Trophoblast cell (in vitro differentiated cells and primary cell): ENCODE measurements at regions not wholly inside any gene's neighbourhood (a gene's known extent, or its start where the extent isn't known, plus 50 kb on each side); places are given as distances from the start of the nearest gene placed in this dataset.

Experiments used
- DNase-seq, 2 donors: peaks; one replicate each; pipeline ENCODE4 v3.0.0-alpha.2; 2016
- H2AFZ ChIP-seq: 2 replicates; pipeline ENCODE4 v1.6.1; 2013; ENCODE audit warnings: low read length, moderate library complexity, mild to moderate bottlenecking; ENCODE audit not compliant: insufficient read depth, poor library complexity
- H2AK5ac ChIP-seq: 2 replicates; pipeline ENCODE4 v1.6.1; 2013; ENCODE audit warnings: mild to moderate bottlenecking, low read length
- H2BK120ac ChIP-seq: 2 replicates; pipeline ENCODE4 v1.6.1; 2013; ENCODE audit warnings: low read length, mild to moderate bottlenecking, moderate library complexity; ENCODE audit not compliant: insufficient read depth, poor library complexity
- H2BK12ac ChIP-seq: 2 replicates; pipeline ENCODE4 v1.6.1; 2013; ENCODE audit warnings: mild to moderate bottlenecking, low read length, moderate library complexity
- H2BK5ac ChIP-seq: 2 replicates; pipeline ENCODE4 v1.6.1; 2013; ENCODE audit warnings: low read length, low read depth, moderate library complexity, mild to moderate bottlenecking; ENCODE audit not compliant: poor library complexity
- H3K14ac ChIP-seq: 2 replicates; pipeline ENCODE4 v1.6.1; 2013; ENCODE audit warnings: mild to moderate bottlenecking, low read length
- H3K18ac ChIP-seq: 2 replicates; pipeline ENCODE4 v1.6.1; 2013; ENCODE audit warnings: mild to moderate bottlenecking, low read length
- H3K23ac ChIP-seq: 2 replicates; pipeline ENCODE4 v1.6.1; 2013; ENCODE audit warnings: low read length
- H3K27ac ChIP-seq: 2 replicates; pipeline ENCODE4 v1.5.1; 2013; ENCODE audit warnings: low read depth, mild to moderate bottlenecking, inconsistent platforms, low read length, moderate library complexity
- H3K27me3 ChIP-seq: 2 replicates; pipeline ENCODE4 v1.6.1; 2013; ENCODE audit warnings: inconsistent platforms, mild to moderate bottlenecking, low read length, moderate library complexity; ENCODE audit not compliant: insufficient read depth
- H3K36me3 ChIP-seq, 2 experiments: 1 replicate in 1 of 2; 2 replicates in 1 of 2; pipeline ENCODE4 v1.6.1; 2013; ENCODE audit warnings: low read length in 2 of 2, mild to moderate bottlenecking in 2 of 2, moderate library complexity in 1 of 2; ENCODE audit not compliant: insufficient read depth in 2 of 2, control insufficient read depth in 1 of 2
- H3K4ac ChIP-seq: 2 replicates; pipeline ENCODE4 v1.6.1; 2013; ENCODE audit warnings: low read depth, mild to moderate bottlenecking, low read length, moderate library complexity
- H3K4me1 ChIP-seq, 2 experiments: 1 replicate in 1 of 2; 2 replicates in 1 of 2; pipeline ENCODE4 v1.6.1; 2013; ENCODE audit warnings: low read length in 2 of 2, mild to moderate bottlenecking in 2 of 2, moderate library complexity in 1 of 2; ENCODE audit not compliant: insufficient read depth in 2 of 2, control insufficient read depth in 1 of 2
- H3K4me2 ChIP-seq: 2 replicates; pipeline ENCODE4 v1.6.1; 2013; ENCODE audit warnings: inconsistent platforms, mild to moderate bottlenecking, low read length, moderate library complexity
- H3K4me3 ChIP-seq: 2 replicates; pipeline ENCODE4 v1.5.1; 2013; ENCODE audit warnings: mild to moderate bottlenecking, low read depth, low read length, inconsistent platforms
- H3K79me1 ChIP-seq: one replicate; pipeline ENCODE4 v1.6.1; 2013; ENCODE audit warnings: low read length
- H3K79me2 ChIP-seq: 2 replicates; pipeline ENCODE4 v1.6.1; 2013; ENCODE audit warnings: low read length, mild to moderate bottlenecking; ENCODE audit not compliant: control insufficient read depth, insufficient read depth, poor library complexity
- H3K9ac ChIP-seq: 2 replicates; pipeline ENCODE4 v1.6.1; 2013; ENCODE audit warnings: mild to moderate bottlenecking, low read length
- H3K9me3 ChIP-seq: 2 replicates; pipeline ENCODE4 v1.6.1; 2013; ENCODE audit warnings: low read depth, mild to moderate bottlenecking, control low read depth, inconsistent platforms, low read length; ENCODE audit not compliant: insufficient read depth
- H4K12ac ChIP-seq: 2 replicates; pipeline ENCODE4 v1.6.1; 2013; ENCODE audit warnings: low read depth, mild to moderate bottlenecking, low read length, moderate library complexity
- H4K8ac ChIP-seq: 2 replicates; pipeline ENCODE4 v1.6.1; 2013; ENCODE audit warnings: low read depth, mild to moderate bottlenecking, low read length, moderate library complexity
- H4K91ac ChIP-seq: one replicate; pipeline ENCODE4 v1.6.1; 2013; ENCODE audit warnings: low read depth, mild to moderate bottlenecking, low read length, moderate library complexity
- WGBS: extraction: QIAGEN DNeasy Blood & Tissue Kit; methylation state at CpG from one replicate; pipeline ENCODE4 v1.1.7; 2013; ENCODE audit warnings: missing lambda C conversion rate; ENCODE audit not compliant: insufficient read length, insufficient coverage; ENCODE audit errors: extremely low coverage; 5-methylcytosine and 5-hydroxymethylcytosine counted together

GRCh38 chr1:109824349-109825115 is 60.8 kb upstream of the EPS8L3 start:
- Histone ChIP-seq H3K36me3 (no peaks in the 10 kb centered on the region), H3K27me3 (no peaks in the 10 kb centered on the region), H4K12ac (no peak overlapping the region), H3K23ac (no peak overlapping the region), H4K8ac (no peak overlapping the region), H3K4me3 (no peak overlapping the region), H2BK12ac (no peak overlapping the region), H2BK120ac (no peak overlapping the region), H3K79me1 (peaks cover 3% of the 10 kb centered on the region), H3K9me3 (peaks cover 2% of the 10 kb centered on the region), H4K91ac (peak overlapping the region; percentile 41), H3K27ac (no peak overlapping the region), H2AFZ (no peak overlapping the region), H3K14ac (no peak overlapping the region), H3K4me2 (no peak overlapping the region), H3K4me1 (peaks cover 8 to 11% of the 10 kb centered on the region in 2 experiments), H3K4ac (no peak overlapping the region), H2BK5ac (no peak overlapping the region), H2AK5ac (no peak overlapping the region), H3K9ac (no peak overlapping the region), H3K18ac (no peak overlapping the region), H3K79me2 (no peaks in the 10 kb centered on the region)
- 100% methylated on average over 1 of the region's 12 CpGs for WGBS
- no peak for DNase-seq

- no peak overlapping the region for H3K27ac ChIP-seq
- H3K18ac ChIP-seq: no peak overlapping the region
- DNase-seq: no peak
- H3K79me2 ChIP-seq: no peaks in the 10 kb centered on the region
- peak overlapping the region; percentile 41 for H4K91ac ChIP-seq
- H3K9ac ChIP-seq: no peak overlapping the region
- H3K9me3 ChIP-seq: peaks cover 2% of the 10 kb centered on the region
- no peak overlapping the region for H2BK5ac ChIP-seq
- peaks cover 8 to 11% of the 10 kb centered on the region in 2 experiments for H3K4me1 ChIP-seq
- H4K12ac ChIP-seq: no peak overlapping the region
- WGBS: no CpG with 5 or more reads among the region's 16 CpGs
- H4K8ac ChIP-seq: no peak overlapping the region
- H3K27me3 ChIP-seq: no peaks in the 10 kb centered on the region
- peak overlapping the region; percentile 11 for H3K14ac ChIP-seq
- H2AK5ac ChIP-seq: peak overlapping the region; percentile 15
- peak overlapping the region; percentile 1 for H2BK12ac ChIP-seq
- H3K36me3 ChIP-seq: no peaks in the 10 kb centered on the region
- H3K4ac ChIP-seq: no peak overlapping the region
- no peak overlapping the region for H3K4me3 ChIP-seq
- no peak overlapping the region for H3K23ac ChIP-seq
- no peak overlapping the region for H2AFZ ChIP-seq
- no peak overlapping the region for H2BK120ac ChIP-seq
- H3K79me1 ChIP-seq: peaks cover 3% of the 10 kb centered on the region
- no peak overlapping the region for H3K4me2 ChIP-seq
These were observed 60.0 kb upstream of the EPS8L3 start for GRCh38 chr1:109823543-109824348.

GRCh38 chr1:109822749-109823542 is 59.2 kb upstream of the EPS8L3 start:
- Histone ChIP-seq H2BK5ac (no peak overlapping the region), H3K9ac (no peak overlapping the region), H3K27me3 (no peaks in the 10 kb centered on the region), H3K4me3 (no peak overlapping the region), H4K91ac (no peak overlapping the region), H3K4me1 (peaks cover 8 to 11% of the 10 kb centered on the region in 2 experiments), H3K14ac (no peak overlapping the region), H3K4me2 (no peak overlapping the region), H3K18ac (no peak overlapping the region), H3K79me1 (peaks cover 3% of the 10 kb centered on the region), H4K12ac (no peak overlapping the region), H3K36me3 (no peaks in the 10 kb centered on the region), H3K9me3 (peaks cover 2% of the 10 kb centered on the region), H3K23ac (no peak overlapping the region), H3K79me2 (no peaks in the 10 kb centered on the region), H2AK5ac (peak overlapping the region; percentile 15), H4K8ac (no peak overlapping the region), H2BK12ac (no peak overlapping the region), H3K27ac (no peak overlapping the region), H3K4ac (no peak overlapping the region), H2AFZ (no peak overlapping the region), H2BK120ac (no peak overlapping the region)
- no CpG with 5 or more reads among the region's 6 CpGs for WGBS
- no peak for DNase-seq
